ENCODE measurements at regions not wholly inside any gene's neighbourhood (a gene's known extent, or its start where the extent isn't known, plus 50 kb on each side); places are given as distances from the start of the nearest gene placed in this dataset.

DNA sequence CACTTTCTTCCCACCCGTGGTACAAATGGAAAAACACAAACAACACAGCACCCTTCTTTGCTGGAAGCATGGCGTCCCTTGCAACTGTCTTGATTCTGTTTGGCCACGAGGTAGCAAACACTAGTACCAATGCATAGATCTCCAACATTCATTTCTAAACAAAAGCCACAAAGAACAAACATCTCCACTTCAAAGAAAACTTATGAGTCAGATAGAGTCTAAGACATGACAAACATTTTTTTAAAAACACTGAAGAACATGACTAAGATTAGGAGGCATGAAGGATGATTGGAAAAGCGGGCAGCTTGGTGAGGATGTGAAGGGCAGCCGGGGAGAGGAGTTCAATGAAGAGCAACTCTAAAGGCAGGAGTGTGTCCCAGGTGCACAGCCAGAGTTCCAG is 197.6 kb upstream of the FAM9B start:
- TF ChIP-seq, protein P1, sequence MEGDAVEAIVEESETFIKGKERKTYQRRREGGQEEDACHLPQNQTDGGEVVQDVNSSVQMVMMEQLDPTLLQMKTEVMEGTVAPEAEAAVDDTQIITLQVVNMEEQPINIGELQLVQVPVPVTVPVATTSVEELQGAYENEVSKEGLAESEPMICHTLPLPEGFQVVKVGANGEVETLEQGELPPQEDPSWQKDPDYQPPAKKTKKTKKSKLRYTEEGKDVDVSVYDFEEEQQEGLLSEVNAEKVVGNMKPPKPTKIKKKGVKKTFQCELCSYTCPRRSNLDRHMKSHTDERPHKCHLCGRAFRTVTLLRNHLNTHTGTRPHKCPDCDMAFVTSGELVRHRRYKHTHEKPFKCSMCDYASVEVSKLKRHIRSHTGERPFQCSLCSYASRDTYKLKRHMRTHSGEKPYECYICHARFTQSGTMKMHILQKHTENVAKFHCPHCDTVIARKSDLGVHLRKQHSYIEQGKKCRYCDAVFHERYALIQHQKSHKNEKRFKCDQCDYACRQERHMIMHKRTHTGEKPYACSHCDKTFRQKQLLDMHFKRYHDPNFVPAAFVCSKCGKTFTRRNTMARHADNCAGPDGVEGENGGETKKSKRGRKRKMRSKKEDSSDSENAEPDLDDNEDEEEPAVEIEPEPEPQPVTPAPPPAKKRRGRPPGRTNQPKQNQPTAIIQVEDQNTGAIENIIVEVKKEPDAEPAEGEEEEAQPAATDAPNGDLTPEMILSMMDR (IDR thresholded peaks at IDR 0.05; ENCODE audit: low read length) = no peak
- no peak for TF ChIP-seq EZH2 (IDR thresholded peaks at IDR 0.05; ENCODE audit: borderline replicate concordance, low read length)

Data from OCI-LY1 (cell line).